IMR-90 (cell line): ENCODE measurements at regions not wholly inside any gene's neighbourhood (a gene's known extent, or its start where the extent isn't known, plus 50 kb on each side); places are given as distances from the start of the nearest gene placed in this dataset.

Experiments used
- ATAC-seq: fragments of 200-7000 bp; cut with Tn5 transposase; 2 replicates; pipeline ENCODE4 v1.9.1; 2020; ENCODE audit warnings: low read depth, mild to moderate bottlenecking, moderate library complexity
- BruUV-seq: library from RNA; stranded (reverse); fragments of 400-500 nt; replicated peaks from 2 replicates; lab custom pipeline; 2021; lab: Mats Ljungman, UMichigan
- CTCF ChIA-PET: fragments of 300-600 bp; formaldehyde crosslinking; extraction: SDS; loops from one replicate; lab custom pipeline; 2021; ENCODE audit warnings: antibody characterized with exemption; lab: Yijun Ruan, JAX
- POLR2A ChIA-PET: fragments of 300-600 bp; sonication (Branson Sonifier 250); formaldehyde crosslinking; loops from one replicate; lab custom pipeline; 2022; ENCODE audit warnings: antibody characterized with exemption; ENCODE audit not compliant: unreplicated experiment; lab: Charles Lee
- DNase-seq: peaks from one replicate; pipeline ENCODE4 v3.0.0; 2013
- H2AFZ ChIP-seq: replicated peaks from 2 replicates; pipeline ENCODE3; 2013; ENCODE audit warnings: low read length, mild to moderate bottlenecking; ENCODE audit not compliant: poor library complexity
- H2AK5ac ChIP-seq: 2 replicates; pipeline ENCODE4 v1.6.1; 2013; ENCODE audit warnings: low read depth, low read length, inconsistent platforms
- H2AK9ac ChIP-seq: replicated peaks from 2 replicates; pipeline ENCODE3; 2013; ENCODE audit warnings: mild to moderate bottlenecking, low read depth, low read length, moderate library complexity; ENCODE audit not compliant: poor library complexity
- H2BK120ac ChIP-seq: 2 replicates; pipeline ENCODE4 v1.6.1; 2013; ENCODE audit warnings: low read depth, low read length, inconsistent platforms
- H2BK15ac ChIP-seq: 3 replicates; pipeline ENCODE4 v1.6.1; 2013; ENCODE audit warnings: low read depth, low read length, inconsistent platforms
- H2BK20ac ChIP-seq: 2 replicates; pipeline ENCODE4 v1.6.1; 2013; ENCODE audit warnings: low read depth, mild to moderate bottlenecking, inconsistent platforms, low read length, moderate library complexity
- H2BK5ac ChIP-seq: 2 replicates; pipeline ENCODE4 v1.6.1; 2013; ENCODE audit warnings: mild to moderate bottlenecking, low read depth, low read length, inconsistent platforms; ENCODE audit not compliant: poor library complexity, severe bottlenecking
- H3K14ac ChIP-seq: replicated peaks from 2 replicates; pipeline ENCODE4 v1.6.1; 2013; ENCODE audit warnings: low read depth, low read length, inconsistent platforms
- H3K18ac ChIP-seq: 2 replicates; pipeline ENCODE4 v1.6.1; 2013; ENCODE audit warnings: low read depth, low read length, control low read depth
- H3K23ac ChIP-seq: 2 replicates; pipeline ENCODE4 v1.6.1; 2013; ENCODE audit warnings: low read depth, low read length, inconsistent platforms
- H3K27ac ChIP-seq: 2 replicates; pipeline ENCODE4 v1.5.1; 2013; ENCODE audit warnings: mild to moderate bottlenecking, control low read depth, low read length; ENCODE audit not compliant: insufficient read depth
- H3K27me3 ChIP-seq: 2 replicates; pipeline ENCODE4 v1.6.1; 2013; ENCODE audit warnings: low read length; ENCODE audit not compliant: control insufficient read depth, insufficient read depth
- H3K36me3 ChIP-seq: 2 replicates; pipeline ENCODE4 v1.6.1; 2013; ENCODE audit warnings: low read length, mixed read lengths; ENCODE audit not compliant: control insufficient read depth, insufficient read depth
- H3K4ac ChIP-seq: 2 replicates; pipeline ENCODE4 v1.6.1; 2013; ENCODE audit warnings: low read depth, low read length, inconsistent platforms
- H3K4me1 ChIP-seq: 2 replicates; pipeline ENCODE4 v1.6.1; 2013; ENCODE audit warnings: low read length, mixed read lengths; ENCODE audit not compliant: control insufficient read depth, insufficient read depth
- H3K4me2 ChIP-seq: 2 replicates; pipeline ENCODE4 v1.6.1; 2013; ENCODE audit warnings: low read depth, mild to moderate bottlenecking, control low read depth, low read length, moderate library complexity
- H3K4me3 ChIP-seq: 2 replicates; pipeline ENCODE4 v1.5.1; 2013; ENCODE audit warnings: low read depth, mild to moderate bottlenecking, control low read depth, low read length, moderate library complexity; ENCODE audit not compliant: insufficient read depth
- H3K56ac ChIP-seq: 2 replicates; pipeline ENCODE4 v1.6.1; 2013; ENCODE audit warnings: low read length, inconsistent platforms; ENCODE audit not compliant: insufficient read depth; ENCODE audit errors: extremely low read depth
- H3K79me1 ChIP-seq, 2 experiments: 2 replicates each; pipeline ENCODE4 v1.6.1; 2013; ENCODE audit warnings: low read length in 2 of 2, inconsistent platforms in 1 of 2, low read depth in 1 of 2
- H3K9ac ChIP-seq: 2 replicates; pipeline ENCODE4 v1.6.1; 2013; ENCODE audit warnings: low read depth, low read length, control low read depth
- H3K9me1 ChIP-seq: 2 replicates; pipeline ENCODE4 v1.6.1; 2013; ENCODE audit warnings: low read length, inconsistent platforms; ENCODE audit not compliant: insufficient read depth
- H3K9me3 ChIP-seq: 2 replicates; pipeline ENCODE4 v1.6.1; 2013; ENCODE audit warnings: low read length; ENCODE audit not compliant: control insufficient read depth, insufficient read depth
- H4K20me1 ChIP-seq: 2 replicates; pipeline ENCODE4 v1.6.1; 2013; ENCODE audit warnings: low read length, inconsistent platforms; ENCODE audit not compliant: insufficient read depth
- H4K5ac ChIP-seq: 2 replicates; pipeline ENCODE4 v1.6.1; 2013; ENCODE audit warnings: mild to moderate bottlenecking, low read depth, low read length, control low read depth
- H4K8ac ChIP-seq, 2 experiments: 2 replicates each; pipeline ENCODE4 v1.6.1; 2013; ENCODE audit warnings: low read depth in 2 of 2, low read length in 2 of 2, control low read depth in 1 of 2, inconsistent platforms in 1 of 2
- H4K91ac ChIP-seq: 2 replicates; pipeline ENCODE4 v1.6.1; 2013; ENCODE audit warnings: low read depth, low read length, inconsistent platforms; ENCODE audit not compliant: insufficient read depth
- RAD21 ChIP-seq: IDR thresholded peaks from 2 replicates; pipeline ENCODE4 v1.6.1; 2012; ENCODE audit warnings: low read length, improper control_type of control experiment
- dilution Hi-C: fragments of 300-500 bp; cut with HindIII; formaldehyde crosslinking; loops from one replicate; pipeline ENCODE4 v1.14.3; 2018; ENCODE audit warnings: low sequenced_read_pairs; ENCODE audit not compliant: unreplicated experiment
- in situ Hi-C: fragments of 300-500 bp; cut with MboI; formaldehyde crosslinking; loops from 3 replicates; pipeline ENCODE4 v1.14.3; 2019; ENCODE audit warnings: low sequenced_read_pairs, inconsistent platforms, mixed read lengths
- intact Hi-C: fragments of 100-400 bp; cut with micrococcal nuclease; formaldehyde crosslinking; loops from 2 replicates; pipeline ENCODE4 v1.10.0; 2022

DNA sequence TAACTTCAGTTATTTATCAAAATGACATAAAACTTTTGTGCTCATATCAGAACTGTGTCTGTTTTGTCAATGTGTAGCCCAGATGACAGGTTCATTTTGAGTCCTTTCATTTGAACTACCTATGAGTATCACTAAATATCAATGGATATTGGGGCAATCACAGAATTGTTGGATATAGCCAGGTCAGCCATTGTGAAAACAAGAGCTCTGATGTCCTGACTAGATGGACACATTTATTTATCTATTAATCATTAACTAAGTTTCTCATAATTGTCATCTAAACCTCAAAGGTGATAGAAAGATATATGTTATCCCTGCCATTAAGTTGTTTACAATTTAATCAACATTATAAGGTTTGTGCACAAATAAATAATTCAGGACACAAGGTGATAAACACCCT, 638.3 kb upstream of the GRIA3 start:
- in situ Hi-C loops = no loop called here

More for the DNA sequence above, 638.3 kb upstream of the GRIA3 start:
- H2AFZ ChIP-seq = no peak overlapping the region
- H3K18ac ChIP-seq = no peak overlapping the region
- H3K9me3 ChIP-seq = no peaks in the 10 kb centered on the region
- no peaks in the 10 kb centered on the region for H3K79me1 ChIP-seq
- no peak for TF ChIP-seq RAD21
- no peak overlapping the region for H3K4me2 ChIP-seq
- BruUV-seq = no TSS peak
- dilution Hi-C loops (no loop called here), intact Hi-C loops (no loop called here)
- ChIA-PET POLR2A (no interaction called here), CTCF (no interaction called here)
- DNase-seq (no peak), ATAC-seq (no peak)
- no peak overlapping the region for H3K4ac ChIP-seq
- no peak overlapping the region for H3K4me3 ChIP-seq
- no peak overlapping the region for H2BK15ac ChIP-seq
- no peak overlapping the region for H3K14ac ChIP-seq
- no peak overlapping the region for H4K5ac ChIP-seq
- H4K8ac ChIP-seq = no peak overlapping the region
- H3K27ac ChIP-seq = no peak overlapping the region
- no peak overlapping the region for H3K23ac ChIP-seq
- H3K56ac ChIP-seq = no peak overlapping the region
- H2BK20ac ChIP-seq = no peak overlapping the region
- no peak overlapping the region for H2AK5ac ChIP-seq
- no peak overlapping the region for H2BK5ac ChIP-seq
- no peaks in the 10 kb centered on the region for H3K27me3 ChIP-seq
- H3K4me1 ChIP-seq = no peaks in the 10 kb centered on the region
- H3K36me3 ChIP-seq = no peaks in the 10 kb centered on the region
- H2BK120ac ChIP-seq = no peak overlapping the region
- H4K91ac ChIP-seq = no peak overlapping the region
- H4K20me1 ChIP-seq = no peaks in the 10 kb centered on the region
- no peaks in the 10 kb centered on the region for H3K9me1 ChIP-seq
- no peak overlapping the region for H2AK9ac ChIP-seq
- H3K9ac ChIP-seq = no peak overlapping the region
